ENCODE measurements at regions not wholly inside any gene's neighbourhood (a gene's known extent, or its start where the extent isn't known, plus 50 kb on each side); places are given as distances from the start of the nearest gene placed in this dataset.

DNA sequence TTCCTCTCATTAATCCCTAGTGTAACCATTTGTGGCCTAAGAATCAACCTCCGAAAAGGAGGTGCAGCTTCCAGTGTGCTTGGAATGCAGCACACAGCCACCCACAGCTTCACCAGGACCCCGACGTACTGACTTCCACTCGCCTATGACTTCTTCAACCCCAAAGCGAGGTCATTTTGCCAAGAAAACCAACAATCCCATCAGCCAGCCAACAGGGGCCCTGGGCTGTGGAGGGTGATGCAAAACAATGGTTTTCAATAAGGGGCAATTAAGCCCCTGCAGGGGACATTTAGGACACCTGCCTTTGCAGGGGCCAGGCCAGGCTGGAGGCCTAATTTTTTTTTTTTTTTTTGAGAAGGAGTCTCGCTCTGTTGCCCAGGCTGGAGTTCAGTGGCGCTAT is 158.1 kb upstream of the SKOR2 start:
- TF ChIP-seq, protein P1, sequence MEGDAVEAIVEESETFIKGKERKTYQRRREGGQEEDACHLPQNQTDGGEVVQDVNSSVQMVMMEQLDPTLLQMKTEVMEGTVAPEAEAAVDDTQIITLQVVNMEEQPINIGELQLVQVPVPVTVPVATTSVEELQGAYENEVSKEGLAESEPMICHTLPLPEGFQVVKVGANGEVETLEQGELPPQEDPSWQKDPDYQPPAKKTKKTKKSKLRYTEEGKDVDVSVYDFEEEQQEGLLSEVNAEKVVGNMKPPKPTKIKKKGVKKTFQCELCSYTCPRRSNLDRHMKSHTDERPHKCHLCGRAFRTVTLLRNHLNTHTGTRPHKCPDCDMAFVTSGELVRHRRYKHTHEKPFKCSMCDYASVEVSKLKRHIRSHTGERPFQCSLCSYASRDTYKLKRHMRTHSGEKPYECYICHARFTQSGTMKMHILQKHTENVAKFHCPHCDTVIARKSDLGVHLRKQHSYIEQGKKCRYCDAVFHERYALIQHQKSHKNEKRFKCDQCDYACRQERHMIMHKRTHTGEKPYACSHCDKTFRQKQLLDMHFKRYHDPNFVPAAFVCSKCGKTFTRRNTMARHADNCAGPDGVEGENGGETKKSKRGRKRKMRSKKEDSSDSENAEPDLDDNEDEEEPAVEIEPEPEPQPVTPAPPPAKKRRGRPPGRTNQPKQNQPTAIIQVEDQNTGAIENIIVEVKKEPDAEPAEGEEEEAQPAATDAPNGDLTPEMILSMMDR (IDR thresholded peaks at IDR 0.05; ENCODE audit: insufficient read depth, low read length, poor library complexity, severe bottlenecking): no peak
- no peak for TF ChIP-seq EZH2phosphoT487 (conservative IDR thresholded peaks at IDR 0.05; ENCODE audit: low read length)
